ENCODE measurements at regions not wholly inside any gene's neighbourhood (a gene's known extent, or its start where the extent isn't known, plus 50 kb on each side); places are given as distances from the start of the nearest gene placed in this dataset.

DNA sequence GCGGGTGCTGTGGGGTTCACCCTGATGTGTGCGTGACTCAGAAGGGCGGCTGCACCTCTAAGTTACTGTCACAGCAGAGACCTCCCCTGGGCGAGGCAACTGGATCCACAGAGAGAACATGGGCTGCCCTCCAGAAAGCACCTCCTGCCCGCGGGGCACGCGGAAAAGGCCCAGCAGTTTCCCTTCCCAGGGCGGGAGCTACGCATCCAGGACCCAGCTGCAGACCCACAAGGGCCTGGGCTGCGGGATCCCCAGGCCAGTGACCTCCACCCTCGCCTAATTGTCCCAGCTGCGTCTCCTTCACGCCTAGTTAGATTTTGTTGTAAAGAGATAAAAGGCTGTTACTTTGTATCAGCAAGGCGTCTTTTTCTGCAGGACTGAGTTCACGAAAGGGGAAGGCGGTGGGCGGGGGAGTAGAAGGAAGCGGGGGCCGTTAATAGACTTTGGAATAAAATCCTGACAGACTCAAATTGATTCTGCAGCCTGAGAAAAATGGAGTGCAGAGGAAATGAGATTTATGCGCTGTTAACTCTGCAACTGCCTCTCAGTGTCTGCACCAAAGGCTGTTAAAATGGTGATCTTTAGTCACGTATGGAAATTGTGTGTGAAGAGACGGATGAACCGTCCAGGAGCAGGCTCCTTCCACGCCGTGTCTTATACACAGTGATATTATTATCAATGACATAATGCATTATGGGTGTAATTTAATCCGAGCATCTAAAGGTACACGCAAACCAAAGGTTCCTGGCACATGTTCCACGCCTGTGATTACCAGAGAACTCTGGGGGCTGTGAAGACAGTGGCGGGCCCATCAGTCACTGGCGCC lies 65.9 kb upstream of the FBRSL1 start:
- no peak for DNase-seq

DNA sequence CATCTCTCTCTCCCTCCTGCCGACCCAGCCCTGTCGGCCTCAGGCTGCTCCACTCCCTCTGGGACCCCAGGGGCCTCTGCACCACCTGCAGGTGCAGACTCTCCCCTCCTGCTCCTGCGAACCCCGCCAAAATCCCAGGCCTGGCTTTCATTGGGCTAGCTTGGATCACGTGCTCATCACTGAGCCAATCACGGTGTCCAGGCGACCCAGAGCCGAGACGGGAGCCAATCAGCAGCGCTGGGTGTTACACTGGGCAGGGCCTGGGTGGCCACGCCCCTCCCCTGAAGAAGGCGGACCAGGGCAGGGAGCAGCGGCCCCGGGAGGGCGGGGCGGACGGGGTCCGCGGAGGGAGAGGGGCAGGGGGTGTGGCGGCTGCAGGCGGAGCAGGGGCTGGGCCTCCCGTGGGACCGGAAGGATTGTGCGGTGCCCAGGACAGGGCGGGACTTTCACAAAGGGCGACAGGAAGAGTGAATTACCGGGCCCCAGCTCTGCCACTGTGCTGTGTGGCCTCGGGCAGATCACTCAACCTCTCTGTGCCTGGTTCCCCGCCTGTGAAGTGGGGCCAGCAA lies 66.6 kb upstream of the FBRSL1 start:
- DNase-seq, result no peak

DNA sequence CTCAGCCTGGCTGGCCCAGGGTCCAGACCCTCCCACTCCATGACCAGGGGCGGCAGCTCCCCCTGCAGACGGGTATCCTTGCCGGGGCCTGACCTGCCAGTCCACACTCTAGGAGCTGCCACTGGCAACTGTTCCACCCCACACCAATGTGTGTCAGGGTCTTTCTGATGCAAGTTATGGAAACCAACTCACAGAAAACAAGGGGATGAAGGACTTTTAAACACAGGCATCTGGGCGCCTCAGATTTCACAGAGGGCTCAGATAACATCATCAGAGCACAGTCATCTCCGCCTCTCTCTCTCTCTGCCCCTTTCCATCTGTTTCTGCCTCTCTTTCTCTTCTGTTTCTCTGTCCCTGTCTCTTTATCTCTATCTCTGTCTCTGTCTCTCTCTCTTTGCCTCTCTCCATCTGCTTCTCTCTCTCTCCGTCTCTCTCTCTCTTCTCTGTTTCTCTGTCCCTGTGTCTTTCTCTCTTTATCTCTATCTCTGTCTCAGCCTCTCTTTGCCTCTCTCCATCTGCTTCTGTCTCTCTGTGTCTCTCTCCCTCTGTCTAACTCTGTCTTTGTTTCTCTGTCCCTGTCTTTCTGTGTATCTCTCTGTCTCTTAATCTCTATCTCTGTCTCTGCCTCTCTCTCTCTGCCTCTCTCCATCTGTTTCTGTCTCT lies 67.4 kb upstream of the FBRSL1 start:
- no peak for DNase-seq

DNA sequence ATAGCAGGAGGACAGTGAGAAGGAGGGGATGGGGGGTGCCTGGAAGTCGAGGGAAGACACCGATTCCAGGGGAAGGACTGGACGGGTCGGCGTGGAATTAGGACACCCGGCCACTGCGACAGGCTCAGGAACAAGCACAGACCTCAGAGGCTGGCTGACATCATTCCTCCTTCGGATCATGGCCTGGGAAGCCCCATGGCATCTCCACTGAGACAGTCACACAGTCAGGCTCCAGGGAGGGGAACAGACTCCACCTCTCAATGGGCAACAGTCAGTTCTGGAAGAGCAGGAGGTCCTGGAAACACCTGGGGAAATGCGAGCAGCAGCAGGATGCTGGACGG lies 67.9 kb upstream of the FBRSL1 start:
- no peak for DNase-seq

DNA sequence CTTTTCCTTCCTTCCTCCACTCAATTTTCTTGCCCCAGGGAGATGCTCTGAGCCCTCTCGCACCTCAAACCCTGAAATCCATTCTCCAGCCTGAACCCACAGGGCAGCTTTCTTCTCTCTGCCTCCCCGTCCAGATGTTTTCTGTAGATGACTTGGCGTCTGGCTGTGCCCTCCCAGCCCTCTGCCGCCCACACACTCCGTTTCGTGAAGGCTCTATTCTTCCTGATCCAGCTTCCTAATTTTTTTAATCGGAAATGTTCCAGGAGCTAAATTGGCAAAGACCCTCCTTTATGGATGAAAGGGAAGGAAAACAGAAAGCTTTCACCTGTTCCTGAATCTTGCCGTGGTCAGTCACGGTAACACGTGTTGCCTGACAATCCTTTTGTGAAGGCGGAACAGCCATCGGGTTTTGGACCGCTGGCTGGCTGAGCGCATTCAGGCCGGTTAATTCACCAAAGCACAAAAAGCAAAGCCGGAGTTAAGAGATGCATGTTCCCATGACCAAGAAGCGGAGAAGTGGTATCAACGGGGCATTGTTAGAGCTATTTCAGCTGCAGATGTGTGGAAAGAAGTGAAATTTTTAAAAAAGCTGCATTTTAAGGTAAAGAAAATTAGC lies 70.2 kb upstream of the FBRSL1 start:
- DNase-seq, result no peak

DNA sequence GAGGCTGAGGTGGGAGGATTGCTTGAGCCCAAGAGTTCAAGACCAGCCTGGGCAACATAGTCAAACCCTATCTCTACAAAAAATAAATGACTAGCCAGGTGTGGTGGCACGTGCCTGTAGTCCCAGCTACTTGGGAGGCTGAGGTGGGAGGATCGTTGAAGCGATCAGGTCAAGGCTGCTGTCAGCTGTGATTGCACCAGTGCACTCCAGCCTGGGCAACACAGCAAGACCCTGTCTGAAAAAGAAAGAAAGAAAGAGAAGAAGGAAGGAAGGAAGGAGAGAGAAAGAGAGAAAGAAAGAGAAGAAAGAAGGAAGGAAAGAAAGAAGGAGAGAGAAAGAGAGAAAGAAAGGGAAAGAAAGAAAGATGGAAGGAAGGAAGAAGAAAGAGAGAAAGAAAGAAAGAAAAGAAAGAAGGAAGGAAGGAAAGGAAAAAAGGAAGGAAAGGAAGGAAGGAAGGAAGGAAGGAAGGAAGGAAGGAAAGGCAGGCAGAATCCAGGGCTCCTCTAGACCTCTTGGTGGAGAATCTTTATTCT lies 71.5 kb upstream of the FBRSL1 start:
- no peak for DNase-seq

DNA sequence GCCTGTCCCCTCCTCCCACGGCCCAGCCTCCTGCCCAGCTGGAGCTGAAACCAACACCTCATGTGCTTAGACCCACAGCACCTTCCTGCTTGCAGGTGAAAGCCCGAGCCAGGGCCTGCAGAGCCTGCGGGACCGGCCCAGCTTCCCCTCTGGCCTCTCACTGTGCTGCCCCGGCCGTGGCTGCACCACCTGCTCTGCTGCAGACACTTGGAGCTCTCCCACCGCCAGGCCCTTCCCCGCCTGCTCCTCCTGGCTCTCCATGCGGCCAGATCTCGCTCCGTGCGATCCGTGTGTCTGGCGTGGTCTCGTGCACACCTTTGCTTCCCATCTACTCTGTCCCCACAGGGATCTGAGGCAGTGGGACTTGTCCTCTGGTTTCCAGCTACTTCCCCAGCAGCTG lies 72.2 kb upstream of the FBRSL1 start:
- DNase-seq, result no peak

DNA sequence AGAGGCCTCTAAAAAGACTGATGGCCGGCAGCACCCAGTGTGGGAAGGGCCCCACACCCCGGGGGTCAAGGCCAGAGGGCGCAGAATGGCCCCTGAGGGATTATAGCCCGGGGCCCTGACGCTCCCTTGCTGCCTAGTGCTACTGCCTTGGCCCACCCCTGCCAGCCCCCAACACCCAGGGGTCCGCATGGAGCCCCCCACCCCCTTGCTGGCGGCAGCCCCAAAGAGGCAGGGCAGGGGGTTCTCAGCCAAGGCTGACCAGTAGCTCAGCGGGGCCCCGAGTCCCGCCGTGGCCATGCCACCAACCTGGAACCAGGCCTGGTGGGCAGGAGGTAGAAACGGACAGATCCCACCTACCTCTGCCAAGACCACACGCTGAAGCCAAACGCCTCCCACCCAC lies 73.1 kb upstream of the FBRSL1 start:
- DNase-seq, result no peak

DNA sequence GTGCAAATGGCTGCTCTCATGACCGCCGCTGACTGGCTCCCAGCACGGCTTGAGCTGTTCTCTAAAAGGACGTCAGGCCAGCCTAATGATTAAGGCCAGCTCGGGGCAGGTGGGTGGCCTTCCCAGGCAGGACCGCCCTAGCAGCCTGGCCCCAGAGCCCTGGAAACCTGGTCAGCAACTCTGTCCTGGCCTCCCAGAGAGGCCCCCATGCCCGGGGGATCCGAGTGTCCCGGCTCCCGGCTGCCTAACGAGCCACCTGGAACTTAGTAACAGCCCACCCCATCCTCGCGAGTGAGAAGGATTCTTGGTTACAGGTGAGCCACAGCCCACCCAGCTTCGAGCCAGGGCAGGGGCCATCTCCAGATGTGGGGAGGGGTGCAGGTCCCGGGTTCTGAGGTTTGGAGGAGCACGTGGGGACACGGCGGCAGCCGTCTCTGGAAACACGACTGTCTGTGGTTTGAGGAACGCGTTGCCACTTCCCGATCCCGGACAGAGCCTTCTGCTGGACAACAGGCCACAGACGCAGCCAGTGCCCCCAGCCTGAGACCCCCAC lies 73.8 kb upstream of the FBRSL1 start:
- no peak for DNase-seq

DNA sequence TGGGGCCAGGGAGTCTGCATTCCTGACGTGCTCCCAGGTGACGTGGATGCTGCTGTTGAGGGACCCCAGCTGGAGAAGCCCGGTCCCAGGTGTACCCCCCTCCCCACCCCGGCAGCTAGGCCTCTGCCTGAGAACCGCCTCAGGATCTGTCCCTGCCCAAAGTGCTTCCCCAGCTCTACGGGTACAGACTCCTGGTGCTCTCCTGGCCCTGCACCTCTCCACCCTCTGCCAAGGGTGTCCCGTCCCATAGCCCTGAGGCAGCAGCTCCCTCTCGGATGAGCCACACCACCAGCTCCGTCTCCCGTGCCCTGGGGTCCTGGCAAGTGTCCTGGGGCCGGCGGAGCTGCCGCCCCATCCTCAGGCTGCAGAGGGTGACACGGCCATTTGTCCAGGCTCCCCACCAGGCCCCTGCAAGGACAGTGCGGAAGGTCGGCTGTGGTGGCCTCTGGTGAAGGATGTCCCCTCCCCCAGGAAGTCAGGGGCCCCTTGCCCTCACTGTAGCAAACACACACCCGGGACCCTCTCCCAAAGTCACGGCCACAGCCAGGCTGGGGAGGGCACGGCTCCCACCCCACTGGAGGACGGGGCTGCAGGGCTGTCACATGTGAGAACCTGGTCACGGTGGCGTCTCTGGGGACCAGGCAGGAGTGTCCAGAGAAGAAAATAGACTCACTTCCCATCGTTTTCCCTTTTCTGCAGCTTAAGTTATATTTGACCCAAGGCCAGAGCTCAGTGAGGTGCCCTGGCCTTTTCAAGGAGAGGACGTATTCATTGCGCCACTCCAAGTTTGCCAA lies 74.4 kb upstream of the FBRSL1 start:
- DNase-seq, result no peak

DNA sequence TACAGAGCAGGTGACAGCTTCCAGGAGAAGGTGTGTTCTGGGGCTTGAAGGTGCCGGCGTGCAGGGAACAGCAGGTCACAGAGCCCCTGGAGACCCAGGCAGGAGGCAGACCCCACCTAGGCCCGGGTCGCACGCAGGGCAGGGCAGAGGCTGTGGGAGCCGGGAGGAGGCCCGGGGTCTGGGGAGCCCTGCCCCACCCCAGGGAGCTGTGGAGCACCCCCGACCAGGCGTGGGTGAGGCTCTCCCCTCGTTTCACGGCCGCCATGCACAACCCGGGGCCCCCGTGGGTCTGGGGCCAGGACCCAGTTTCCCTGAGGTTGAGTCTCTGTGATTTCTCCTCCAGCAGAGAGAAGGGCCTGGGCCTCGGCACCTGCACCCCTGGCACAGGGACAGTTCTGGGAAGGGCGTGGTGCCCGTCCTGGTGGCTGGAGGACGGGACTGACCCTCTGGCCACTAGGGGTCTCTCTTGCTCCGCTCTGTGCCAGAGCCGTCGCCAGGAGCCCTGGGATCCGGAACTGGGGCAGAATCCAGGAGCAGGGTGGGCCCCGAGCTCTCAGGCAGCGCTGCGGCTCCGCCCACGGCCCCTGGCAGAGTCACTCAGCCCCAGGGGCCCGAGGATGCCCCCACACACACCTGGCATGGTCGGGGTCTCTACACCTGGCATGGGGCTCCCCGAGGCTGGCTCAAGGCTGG lies 75.2 kb upstream of the FBRSL1 start:
- peak; percentile 40 for DNase-seq

DNA sequence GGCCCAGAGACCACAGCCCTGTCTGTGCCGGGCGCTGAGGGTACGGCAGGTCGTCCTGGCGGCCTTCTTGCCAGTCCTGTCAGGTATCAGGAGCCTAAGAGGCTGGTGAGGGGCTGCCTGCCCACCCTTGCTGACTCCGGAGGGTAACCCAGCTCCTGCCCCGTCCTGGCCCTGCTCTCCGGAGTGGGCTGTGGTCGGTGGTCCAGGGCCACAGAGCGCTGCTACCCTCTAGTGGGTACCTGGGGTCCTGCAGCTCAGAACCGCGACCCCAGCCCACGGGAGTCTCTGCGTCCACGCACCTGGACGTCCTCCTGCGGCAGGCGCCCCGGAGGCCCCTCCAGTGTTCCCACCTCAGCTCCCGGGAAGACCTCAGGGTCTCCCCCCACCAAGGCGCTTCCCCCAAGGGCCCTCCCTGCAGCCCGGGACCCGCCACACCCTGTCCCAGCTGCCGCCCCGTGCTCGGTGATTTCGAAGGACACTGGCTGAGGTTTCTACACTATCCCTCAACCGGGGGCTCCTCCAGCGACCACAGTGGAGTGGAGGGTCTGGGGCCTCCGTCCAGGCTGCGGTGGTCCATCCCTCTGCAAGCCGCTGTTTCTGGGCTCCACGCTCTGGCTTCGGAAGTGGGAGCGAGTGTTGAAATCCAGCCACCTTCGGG lies 75.9 kb upstream of the FBRSL1 start:
- DNase-seq, result no peak

DNA sequence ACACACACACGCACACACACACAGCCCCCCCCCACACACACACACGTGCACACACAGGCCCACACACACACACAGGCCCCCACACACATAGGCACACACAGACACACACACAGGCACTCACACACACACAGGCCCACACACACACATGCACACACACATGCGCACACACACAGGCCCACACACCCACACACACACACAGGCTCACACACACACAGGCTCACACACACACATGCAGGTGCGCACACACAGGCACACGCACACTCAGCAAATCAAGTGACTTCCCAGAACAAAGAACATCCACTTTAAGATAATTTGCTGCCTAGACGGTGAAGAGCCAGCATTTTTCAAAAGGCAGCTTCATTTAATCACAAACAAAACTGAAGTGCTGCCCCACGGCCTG lies 78.5 kb upstream of the FBRSL1 start:
- no peak for DNase-seq

DNA sequence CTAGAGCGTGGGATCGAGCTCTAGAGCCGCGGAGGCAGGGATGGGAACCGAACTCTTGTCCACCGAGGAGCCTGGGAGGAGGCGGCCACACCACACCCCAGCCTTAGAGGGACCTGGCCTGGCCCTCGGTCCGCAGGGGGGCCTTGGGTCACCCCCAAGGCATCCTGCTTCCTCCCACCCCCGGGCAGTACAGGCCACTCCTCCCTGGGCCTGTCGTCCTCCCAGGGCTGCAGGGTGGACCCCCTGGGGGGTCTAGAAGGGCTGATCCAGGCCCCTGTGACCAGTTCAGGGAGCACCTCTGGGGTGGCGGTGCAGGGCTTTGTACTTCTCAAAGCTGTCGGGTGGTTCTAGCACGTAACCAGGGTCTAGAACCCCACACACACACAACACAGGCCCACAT lies 79.1 kb upstream of the FBRSL1 start:
- DNase-seq, result no peak

DNA sequence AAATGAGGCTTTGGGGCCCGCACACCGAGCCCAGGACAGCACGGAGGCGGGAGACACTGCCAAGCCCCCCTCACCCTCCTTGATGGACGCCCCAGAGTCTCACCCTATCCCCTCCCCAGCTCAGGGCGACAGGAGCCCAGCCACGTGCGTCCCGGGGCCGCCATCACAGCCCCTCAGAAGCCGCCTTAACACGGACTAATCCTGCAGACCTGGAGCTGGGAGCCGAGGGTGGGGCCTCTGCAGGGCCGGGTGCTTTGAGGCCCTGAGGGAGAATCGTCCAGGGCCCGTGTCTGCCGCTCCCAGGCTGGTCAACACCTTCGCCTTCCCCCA lies 79.7 kb upstream of the FBRSL1 start:
- DNase-seq, result no peak

DNA sequence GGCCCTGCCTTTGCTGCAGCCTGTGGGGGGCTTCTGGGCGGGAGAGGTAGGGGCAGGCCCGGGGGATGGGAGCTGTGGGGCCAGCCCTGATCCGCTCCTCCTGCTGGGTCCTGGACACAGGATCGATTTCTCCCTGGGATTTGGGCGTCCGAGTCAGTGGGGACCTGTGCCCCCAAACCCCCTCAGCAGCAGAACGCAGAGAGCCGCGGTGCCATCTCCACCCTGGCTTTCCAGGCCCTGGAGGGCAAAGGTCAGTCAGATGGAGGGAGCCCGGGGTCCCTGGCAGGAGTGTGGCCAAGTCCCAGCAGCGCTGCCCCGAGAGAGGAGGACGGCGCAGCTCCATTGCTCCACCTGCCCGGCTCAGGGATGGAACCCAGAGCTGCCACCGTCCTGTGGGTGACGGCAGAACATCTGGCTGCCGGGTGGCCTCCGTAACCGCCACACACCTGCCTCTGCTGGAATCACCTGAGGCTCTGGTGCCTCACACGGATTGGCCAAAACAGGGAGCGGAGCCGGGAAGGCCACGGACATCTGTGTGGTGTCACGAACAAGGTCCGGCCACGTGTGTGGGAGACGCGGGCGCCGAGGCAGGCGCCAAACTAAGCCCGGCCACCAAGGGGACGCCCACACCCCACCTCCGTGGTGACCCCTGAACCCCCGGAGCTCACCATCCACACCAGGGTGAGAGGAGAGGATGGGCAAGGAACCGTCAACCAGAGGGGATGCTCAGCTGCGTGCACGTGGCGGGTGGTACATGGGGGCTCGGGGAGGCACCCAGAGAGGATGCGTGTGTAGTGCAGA lies 80.3 kb upstream of the FBRSL1 start:
- DNase-seq, result no peak

DNA sequence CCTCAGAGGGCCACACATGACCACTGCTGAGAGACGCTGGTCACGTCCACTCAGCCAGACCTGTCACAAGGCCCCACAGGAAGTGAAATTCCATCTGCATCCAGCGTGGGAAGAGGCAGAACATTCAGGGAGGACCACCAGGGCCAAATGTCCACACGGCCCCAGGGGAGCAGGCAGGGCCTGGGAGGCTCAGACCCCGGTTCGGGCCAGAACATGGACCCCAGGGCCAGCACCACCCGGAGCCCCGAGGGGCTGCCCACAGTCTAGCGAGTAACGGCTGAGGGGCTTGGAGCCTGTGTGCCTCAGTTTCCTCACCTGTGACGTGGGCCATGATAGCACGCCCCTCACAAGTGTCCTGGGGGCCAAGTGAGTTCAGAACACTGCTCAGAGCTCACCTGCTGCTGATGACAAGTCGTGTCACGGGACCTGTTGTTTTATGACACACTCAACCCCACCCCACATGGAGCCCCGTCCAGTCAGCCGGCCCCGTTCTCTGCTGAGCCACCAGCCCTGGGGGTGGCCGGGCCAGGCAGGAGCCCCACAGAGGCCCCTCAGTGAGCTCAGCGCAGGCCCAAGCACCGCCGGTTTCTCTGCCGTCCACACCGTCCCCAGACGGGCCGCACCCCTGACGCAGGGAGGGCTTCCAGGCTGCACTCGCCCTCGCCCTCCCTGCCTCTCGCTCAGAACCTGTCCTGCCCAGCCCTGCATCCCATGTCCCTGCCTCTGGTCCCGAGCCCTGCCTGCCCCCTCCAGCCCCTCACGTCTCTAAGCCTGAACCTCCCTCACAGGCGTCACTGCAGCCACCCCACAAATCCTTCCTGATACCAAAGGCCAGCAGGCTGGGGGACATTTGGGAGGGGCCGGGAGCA lies 79.5 kb upstream of the GALNT9 start:
- DNase-seq, result no peak

DNA sequence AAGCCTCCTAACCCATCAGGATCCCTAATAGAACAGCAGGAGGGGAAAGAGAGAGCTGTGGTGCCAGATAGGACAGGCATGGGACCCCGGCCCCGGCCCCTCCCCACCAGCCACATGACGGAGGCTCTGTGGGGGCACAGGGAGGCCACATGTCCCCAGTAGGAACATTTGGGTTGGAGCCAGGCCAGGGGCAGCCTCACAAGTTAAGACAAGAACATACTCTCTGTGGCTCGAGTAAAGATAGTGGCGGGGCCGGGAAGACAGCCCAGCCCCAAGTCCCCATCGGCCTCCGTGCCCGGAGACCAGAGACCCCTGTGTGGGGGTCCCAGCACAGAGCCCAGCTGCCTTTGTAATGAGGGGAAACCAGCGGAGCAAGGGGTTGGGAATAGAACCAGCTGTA lies 78.6 kb upstream of the GALNT9 start:
- DNase-seq, result no peak

DNA sequence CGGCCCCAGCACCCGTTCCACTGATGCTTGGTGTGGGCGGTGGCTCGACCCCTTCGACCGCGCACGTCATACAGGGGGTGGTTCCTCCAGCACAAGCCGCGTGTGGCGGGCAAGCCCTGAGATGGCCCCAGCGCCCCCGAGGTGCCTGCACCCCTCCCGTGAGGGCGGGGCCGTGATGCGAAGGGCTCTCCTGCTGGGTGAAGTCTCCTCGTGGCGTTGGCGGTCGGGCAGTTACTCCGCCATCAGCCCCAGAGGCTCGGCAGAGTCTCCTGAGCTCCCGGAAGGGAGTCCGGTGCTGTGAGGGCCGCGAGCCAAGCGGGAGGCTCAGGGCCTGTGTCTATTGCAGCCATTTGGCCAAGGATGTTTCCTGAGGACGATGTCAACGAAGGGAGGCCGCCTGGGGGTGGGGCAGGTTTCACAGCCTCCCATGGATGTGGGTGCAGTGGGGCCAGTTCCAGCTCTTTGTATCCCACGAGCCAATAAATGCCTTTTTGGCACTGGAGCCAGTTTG lies 78.1 kb upstream of the GALNT9 start:
- no peak for DNase-seq
